Mesenchymal stem cell (in vitro differentiated cells and primary cell): ENCODE measurements at regions not wholly inside any gene's neighbourhood (a gene's known extent, or its start where the extent isn't known, plus 50 kb on each side); places are given as distances from the start of the nearest gene placed in this dataset.

ENCODE experiments used
- DNase-seq: peaks from one replicate; pipeline ENCODE4 v3.0.0-alpha.2; 2013
- H2AFZ ChIP-seq: one replicate; pipeline ENCODE4 v1.6.1; 2013; ENCODE audit warnings: low read depth, mild to moderate bottlenecking, control low read depth, inconsistent platforms, low read length, moderate library complexity
- H2AK5ac ChIP-seq: 2 replicates; pipeline ENCODE4 v1.6.1; 2013; ENCODE audit warnings: low read length, moderate library complexity, mild to moderate bottlenecking, inconsistent platforms; ENCODE audit not compliant: severe bottlenecking
- H2BK120ac ChIP-seq: one replicate; pipeline ENCODE4 v1.6.1; 2013; ENCODE audit warnings: low read depth, mild to moderate bottlenecking, inconsistent platforms, low read length, moderate library complexity
- H2BK12ac ChIP-seq, 2 experiments: one replicate each; pipeline ENCODE4 v1.6.1; 2013; ENCODE audit warnings: inconsistent platforms in 2 of 2, low read length in 2 of 2, mild to moderate bottlenecking in 2 of 2, moderate library complexity in 2 of 2, control low read depth in 1 of 2
- H2BK15ac ChIP-seq: one replicate; pipeline ENCODE4 v1.6.1; 2013; ENCODE audit warnings: mild to moderate bottlenecking, low read depth, inconsistent platforms; ENCODE audit not compliant: poor library complexity, severe bottlenecking
- H2BK5ac ChIP-seq: 2 replicates; pipeline ENCODE4 v1.6.1; 2013; ENCODE audit warnings: low read depth, mild to moderate bottlenecking, low read length, control low read depth, inconsistent platforms; ENCODE audit not compliant: poor library complexity, severe bottlenecking
- H3K14ac ChIP-seq, 2 experiments: one replicate each; pipeline ENCODE4 v1.6.1; 2013; ENCODE audit warnings: inconsistent platforms in 2 of 2, low read length in 2 of 2, control low read depth in 1 of 2, mild to moderate bottlenecking in 1 of 2, moderate library complexity in 1 of 2
- H3K18ac ChIP-seq, 2 experiments: one replicate each; pipeline ENCODE4 v1.6.1; 2013; ENCODE audit warnings: inconsistent platforms in 2 of 2, low read length in 2 of 2, control low read depth in 1 of 2, low read depth in 1 of 2, mild to moderate bottlenecking in 1 of 2
- H3K23ac ChIP-seq, 2 experiments: one replicate each; pipeline ENCODE4 v1.6.1; 2013; ENCODE audit warnings: inconsistent platforms in 2 of 2, low read length in 2 of 2, mild to moderate bottlenecking in 2 of 2, moderate library complexity in 2 of 2, control low read depth in 1 of 2
- H3K27ac ChIP-seq: 2 replicates; pipeline ENCODE4 v1.5.1; 2013; ENCODE audit warnings: mild to moderate bottlenecking, moderate library complexity, low read length, control low read depth, inconsistent platforms; ENCODE audit not compliant: poor library complexity, severe bottlenecking
- H3K27me3 ChIP-seq, 2 experiments: 2 replicates each; pipeline versions ENCODE4 v1.6.1 to v1.7.0; 2013; ENCODE audit warnings: low read length in 2 of 2, mild to moderate bottlenecking in 2 of 2, moderate library complexity in 2 of 2, control low read depth in 1 of 2, inconsistent platforms in 1 of 2; ENCODE audit not compliant: control insufficient read depth in 1 of 2, insufficient read depth in 1 of 2
- H3K36me3 ChIP-seq, 2 experiments: 2 replicates each; pipeline versions ENCODE4 v1.6.1 to v1.7.0; 2013; ENCODE audit warnings: low read length in 2 of 2, control low read depth in 1 of 2, inconsistent platforms in 1 of 2, low read depth in 1 of 2, mild to moderate bottlenecking in 1 of 2; ENCODE audit not compliant: insufficient read depth in 2 of 2, control insufficient read depth in 1 of 2
- H3K4ac ChIP-seq, 2 experiments: one replicate each; pipeline ENCODE4 v1.6.1; 2013; ENCODE audit warnings: inconsistent platforms in 2 of 2, low read length in 2 of 2, mild to moderate bottlenecking in 2 of 2, moderate library complexity in 2 of 2, control low read depth in 1 of 2, low read depth in 1 of 2
- H3K4me1 ChIP-seq: 2 replicates; pipeline ENCODE4 v1.6.1; 2013; ENCODE audit warnings: low read depth, low read length, control low read depth; ENCODE audit not compliant: control insufficient read depth, insufficient read depth
- H3K4me2 ChIP-seq: 2 replicates; pipeline ENCODE4 v1.6.1; 2013; ENCODE audit warnings: low read length, mild to moderate bottlenecking, inconsistent platforms; ENCODE audit not compliant: poor library complexity, severe bottlenecking
- H3K4me3 ChIP-seq, 2 experiments: 2 replicates each; pipeline versions ENCODE4 v1.5.1 to v1.7.0; 2013; ENCODE audit warnings: low read length in 2 of 2, mild to moderate bottlenecking in 2 of 2, control low read depth in 1 of 2, low read depth in 1 of 2; ENCODE audit not compliant: insufficient read depth in 1 of 2
- H3K79me1 ChIP-seq: replicated peaks from 2 replicates; pipeline ENCODE4 v1.6.1; 2013; ENCODE audit warnings: mild to moderate bottlenecking, control low read depth, low read length, inconsistent platforms; ENCODE audit not compliant: poor library complexity, severe bottlenecking
- H3K9ac ChIP-seq: 2 replicates; pipeline ENCODE4 v1.7.0; 2013; ENCODE audit warnings: mild to moderate bottlenecking, low read length, moderate library complexity
- H3K9me3 ChIP-seq: 2 replicates; pipeline ENCODE4 v1.7.0; 2013; ENCODE audit warnings: mild to moderate bottlenecking, low read length; ENCODE audit not compliant: control insufficient read depth
- H4K8ac ChIP-seq: one replicate; pipeline ENCODE4 v1.6.1; 2013; ENCODE audit warnings: inconsistent platforms, mild to moderate bottlenecking, low read length, moderate library complexity
- H4K91ac ChIP-seq: one replicate; pipeline ENCODE4 v1.6.1; 2013; ENCODE audit warnings: mild to moderate bottlenecking, low read length, inconsistent platforms
- WGBS: methylation state at CpG from one replicate; pipeline ENCODE4 v1.1.7; 2013; ENCODE audit warnings: mixed read lengths; 5-methylcytosine and 5-hydroxymethylcytosine counted together

DNA sequence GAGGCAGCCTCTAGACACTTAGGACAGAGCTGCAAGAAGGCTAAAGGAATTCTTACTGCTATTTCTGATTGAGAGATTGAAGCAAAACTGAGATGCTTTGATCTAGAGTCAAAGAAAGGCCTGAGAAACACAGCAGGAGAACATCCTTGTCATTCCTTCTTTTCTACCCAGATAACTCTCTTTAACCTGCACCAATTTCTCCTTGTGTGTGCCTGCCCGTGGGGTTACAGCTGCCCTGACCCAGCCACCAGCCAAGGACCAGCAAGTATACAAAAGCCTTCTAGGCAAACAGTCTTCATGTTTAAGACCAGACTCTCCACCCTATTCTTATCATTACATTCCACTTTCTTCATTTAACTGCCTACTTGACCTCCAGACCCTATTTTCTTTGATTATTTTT lies 81.7 kb upstream of the PRB2 start:
- no peak overlapping the region for H3K23ac ChIP-seq
- no peak overlapping the region for H2AFZ ChIP-seq
- WGBS, result 63% methylated on average over 1 of the region's 1 CpG
- no peaks in the 10 kb centered on the region for H3K36me3 ChIP-seq
- H3K18ac ChIP-seq, result no peak overlapping the region
- no peak overlapping the region for H2BK12ac ChIP-seq
- no peak overlapping the region for H2BK120ac ChIP-seq
- no peaks in the 10 kb centered on the region for H3K79me1 ChIP-seq
- H3K27ac ChIP-seq, result no peak overlapping the region
- no peak overlapping the region for H4K8ac ChIP-seq
- no peaks in the 10 kb centered on the region for H3K4me1 ChIP-seq
- H2BK5ac ChIP-seq, result no peak overlapping the region
- no peak for DNase-seq
- no peak overlapping the region for H3K4me3 ChIP-seq
- H3K27me3 ChIP-seq, result peaks cover 0 to 8% of the 10 kb centered on the region in 2 experiments
- H2BK15ac ChIP-seq, result no peak overlapping the region
- H2AK5ac ChIP-seq, result no peak overlapping the region
- H3K14ac ChIP-seq, result no peak overlapping the region
- no peak overlapping the region for H3K4ac ChIP-seq
- no peak overlapping the region for H4K91ac ChIP-seq
- no peak overlapping the region for H3K4me2 ChIP-seq
- H3K9me3 ChIP-seq, result no peaks in the 10 kb centered on the region
- no peak overlapping the region for H3K9ac ChIP-seq

DNA sequence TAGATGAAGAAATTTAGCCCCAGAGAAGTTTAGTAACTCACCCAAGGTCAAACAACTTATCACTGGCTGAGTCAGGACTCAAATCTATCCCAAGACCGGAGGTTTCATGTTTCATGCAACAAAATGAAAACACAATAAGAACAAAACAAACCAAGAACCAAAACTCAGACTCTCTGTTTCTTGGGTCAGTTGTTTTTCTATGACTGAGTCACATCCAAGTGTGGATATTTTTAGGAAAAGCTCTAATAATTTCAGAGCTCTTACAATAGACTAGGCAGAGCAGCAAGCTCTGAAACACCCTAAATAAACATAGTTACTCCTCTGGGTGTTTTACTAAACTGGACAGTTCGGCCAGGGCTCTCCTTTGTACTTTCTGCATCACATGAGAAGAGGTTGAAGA lies 87.6 kb upstream of the PRB2 start:
- Histone ChIP-seq H3K36me3 (no peaks in the 10 kb centered on the region), H3K4me3 (no peak overlapping the region), H3K27me3 (peaks cover 0 to 9% of the 10 kb centered on the region in 2 experiments), H2AK5ac (no peak overlapping the region), H2BK15ac (no peak overlapping the region), H3K14ac (no peak overlapping the region), H3K27ac (no peak overlapping the region), H2BK120ac (no peak overlapping the region), H3K9ac (peak overlapping the region; percentile 67), H3K79me1 (no peaks in the 10 kb centered on the region), H2BK12ac (no peak overlapping the region), H4K8ac (no peak overlapping the region), H3K4ac (no peak overlapping the region), H2AFZ (no peak overlapping the region), H3K4me1 (peaks cover 4% of the 10 kb centered on the region), H3K9me3 (no peaks in the 10 kb centered on the region), H2BK5ac (no peak overlapping the region), H3K23ac (no peak overlapping the region), H3K4me2 (no peak overlapping the region), H3K18ac (no peak overlapping the region), H4K91ac (no peak overlapping the region)
- WGBS, result 72% methylated on average over 1 of the region's 2 CpGs
- no peak for DNase-seq

DNA sequence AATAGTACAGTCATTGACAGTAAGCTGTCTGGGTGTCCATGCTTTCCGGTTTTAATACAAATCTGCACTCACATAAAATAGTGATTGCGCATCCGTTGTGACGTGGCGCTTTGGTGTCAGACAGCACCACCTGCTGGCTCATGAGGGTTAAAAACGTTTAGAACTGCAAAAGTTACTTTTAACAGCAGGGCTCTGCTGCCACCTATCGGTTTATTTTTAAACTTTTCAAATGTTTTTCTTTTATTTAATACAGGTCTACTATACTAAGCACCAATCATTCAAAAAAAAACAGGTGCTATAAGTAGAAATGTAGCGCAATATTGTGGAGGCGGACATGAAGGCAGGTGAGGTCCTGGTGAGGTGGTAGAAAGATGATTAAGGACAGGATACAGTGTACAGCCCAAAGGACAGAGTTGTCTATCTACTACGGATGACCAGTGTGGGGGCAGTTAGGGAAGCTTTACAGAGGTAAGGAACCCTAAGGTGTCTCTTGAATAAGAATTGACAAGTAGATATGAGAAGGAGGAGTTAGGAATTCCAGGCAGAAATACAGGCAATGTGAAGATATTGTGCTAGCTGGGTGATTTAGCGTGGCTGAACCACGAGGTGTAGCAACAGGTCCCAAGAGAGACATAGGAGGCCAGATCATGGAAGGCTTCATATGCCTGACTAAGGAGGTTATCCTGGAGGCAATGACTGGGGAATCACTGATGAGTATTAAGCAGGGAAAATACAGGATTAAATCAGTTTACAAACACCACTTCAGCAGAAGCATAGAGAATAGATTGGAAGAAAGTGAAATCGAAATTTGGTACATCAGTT lies 91.5 kb upstream of the PRB2 start:
- Histone ChIP-seq H2BK15ac (no peak overlapping the region), H3K9me3 (no peaks in the 10 kb centered on the region), H2AK5ac (no peak overlapping the region), H4K8ac (no peak overlapping the region), H3K9ac (peak overlapping the region; percentile 65), H3K27me3 (peaks cover 3 to 21% of the 10 kb centered on the region in 2 experiments), H3K36me3 (no peaks in the 10 kb centered on the region), H3K4me3 (no peak overlapping the region), H3K4me1 (peaks cover 4% of the 10 kb centered on the region), H3K18ac (no peak overlapping the region), H3K23ac (no peak overlapping the region), H2BK120ac (no peak overlapping the region), H3K79me1 (no peaks in the 10 kb centered on the region), H2BK12ac (no peak overlapping the region), H3K4me2 (no peak overlapping the region), H2AFZ (no peak overlapping the region), H2BK5ac (no peak overlapping the region), H4K91ac (no peak overlapping the region), H3K27ac (no peak overlapping the region), H3K14ac (no peak overlapping the region), H3K4ac (no peak overlapping the region)
- peak; percentile 86 for DNase-seq
- WGBS, result 27% methylated on average over 11 of the region's 13 CpGs

DNA sequence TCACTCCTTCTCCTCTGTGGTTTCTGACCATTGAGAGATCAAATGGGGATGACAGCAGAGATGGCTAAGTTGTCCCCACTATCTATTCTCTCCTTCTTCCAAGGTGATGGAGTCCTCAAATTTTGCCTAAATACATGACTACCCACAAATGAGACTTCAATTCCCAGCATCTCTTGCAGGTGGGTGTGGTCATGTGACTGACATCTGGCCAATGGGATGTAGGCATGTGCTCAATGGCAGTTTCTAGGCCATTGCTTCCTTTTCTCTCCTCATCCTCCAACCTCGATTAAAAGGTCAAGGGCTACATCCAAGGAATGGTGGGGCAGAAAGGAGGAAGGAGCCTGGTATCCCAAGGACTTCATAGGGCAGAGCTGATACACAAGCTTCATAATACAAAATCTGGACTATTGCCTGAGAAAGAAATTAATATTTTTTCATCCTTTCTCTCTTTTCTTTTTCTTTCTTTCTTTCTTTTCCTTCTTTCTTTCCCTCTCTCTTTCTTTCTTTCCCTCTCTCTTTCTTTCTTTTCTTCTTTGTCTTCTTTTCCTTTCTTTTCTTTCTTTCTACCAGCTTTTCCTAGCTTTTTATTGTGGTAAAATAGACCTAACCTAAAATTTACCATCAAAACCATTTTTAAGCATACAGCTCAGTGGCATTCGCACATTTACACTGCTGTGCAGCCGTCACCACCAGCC lies 100.9 kb upstream of the PRB2 start:
- Histone ChIP-seq H3K27ac (no peak overlapping the region), H4K8ac (no peak overlapping the region)
- WGBS, result 93% methylated on average over 3 of the region's 3 CpGs

More for the DNA sequence above, 100.9 kb upstream of the PRB2 start:
- Histone ChIP-seq H3K4me3 (no peak overlapping the region), H3K23ac (no peak overlapping the region), H2BK12ac (no peak overlapping the region), H2AFZ (peak overlapping the region; percentile 65), H3K18ac (no peak overlapping the region), H3K4ac (no peak overlapping the region), H2BK5ac (no peak overlapping the region), H3K79me1 (no peaks in the 10 kb centered on the region), H3K4me1 (peaks cover 10% of the 10 kb centered on the region), H4K91ac (no peak overlapping the region), H3K9me3 (no peaks in the 10 kb centered on the region), H3K36me3 (no peaks in the 10 kb centered on the region), H2BK15ac (no peak overlapping the region), H2BK120ac (no peak overlapping the region), H2AK5ac (no peak overlapping the region), H3K27me3 (peaks cover 15 to 25% of the 10 kb centered on the region in 2 experiments), H3K4me2 (no peak overlapping the region), H3K9ac (no peak overlapping the region), H3K14ac (no peak overlapping the region)
- DNase-seq, result no peak
